Heart right ventricle (tissue), 16 donors: ENCODE measurements at regions not wholly inside any gene's neighbourhood (a gene's known extent, or its start where the extent isn't known, plus 50 kb on each side); places are given as distances from the start of the nearest gene placed in this dataset.
"Not testable (repeated sequence)": the region's sequence is repeated elsewhere in the genome, so short reads cannot be mapped to it uniquely, and the experiment has no call there.

Experiments
- ATAC-seq, 8 donors: fragments of 200-7000 bp; cut with Tn5 transposase; one replicate each; pipeline ENCODE4 v1.9.1; 2020; ENCODE audit warnings: mild to moderate bottlenecking in 8 of 8, moderate library complexity in 8 of 8, moderate number of reproducible peaks in 1 of 8
- DNase-seq, 2 donors: peaks; one replicate each; pipeline ENCODE4 v3.0.0-alpha.2; 2020
- H3K27ac ChIP-seq, 10 donors: fragments of 200-600 bp; sonication (generic) in 2 of 10; one replicate each; pipeline versions ENCODE4 v1.5.0 to v1.8.0; 2020 to 2022; ENCODE audit warnings: mild to moderate bottlenecking in 3 of 10
- H3K27me3 ChIP-seq, 7 donors: fragments of 200-600 bp; one replicate each; pipeline ENCODE4 v1.8.0; 2021 to 2022; ENCODE audit warnings: mild to moderate bottlenecking in 2 of 7
- H3K36me3 ChIP-seq, 9 donors: fragments of 200-600 bp; sonication (generic) in 1 of 9; one replicate each; pipeline versions ENCODE4 v1.5.0 to v1.8.0; 2020 to 2022; ENCODE audit warnings: mild to moderate bottlenecking in 2 of 9
- H3K4me1 ChIP-seq, 9 donors: fragments of 200-600 bp; sonication (generic) in 1 of 9; one replicate each; pipeline versions ENCODE4 v1.5.0 to v1.8.0; 2020 to 2022; ENCODE audit warnings: mild to moderate bottlenecking in 4 of 9
- H3K4me3 ChIP-seq, 10 donors: fragments of 200-600 bp; sonication (generic) in 2 of 10; one replicate each; pipeline versions ENCODE4 v1.5.0 to v1.8.0; 2020 to 2022; ENCODE audit warnings: mild to moderate bottlenecking in 7 of 10, moderate library complexity in 2 of 10
- H3K9me3 ChIP-seq, 11 donors: fragments of 200-600 bp in 10 of 11; sonication (generic) in 2 of 11; one replicate each; pipeline versions ENCODE4 v1.5.0 to v1.8.0; 2013 to 2022; ENCODE audit warnings: mild to moderate bottlenecking in 2 of 11, control low read depth in 1 of 11, moderate library complexity in 1 of 11
- WGBS, 2 donors: extraction: QIAGEN DNeasy Blood & Tissue Kit; methylation state at CpG; one replicate each; pipeline ENCODE4 v1.1.7; 2013; ENCODE audit warnings: inconsistent platforms in 1 of 2; 5-methylcytosine and 5-hydroxymethylcytosine counted together
- intact Hi-C, 10 donors: fragments of 100-400 bp; cut with DNase I; formaldehyde crosslinking; loops; one replicate each; pipeline versions ENCODE4 v1.11.1 to v1.14.2; 2022
- TF ChIP-seq, protein P1 (sequence below), 9 donors: fragments of 200-600 bp; sonication (generic) in 2 of 9; IDR thresholded peaks; one replicate each; pipeline versions ENCODE4 v1.5.0 to v1.8.0; 2021 to 2022; ENCODE audit warnings: antibody characterized with exemption in 9 of 9, mild to moderate bottlenecking in 5 of 9, moderate library complexity in 1 of 9
- donor health status: Arrhythmogenic right ventricular cardiomyopathy.
- donor health status: ischemic (EF 13 %, LVEDD 7.1; RV severe dilation, severe dysfunction).
- donor health status: healthy with polysubstance abuse.
- donor health status: DM: no; HTN: yes; CAD: no.
- donor health status: DM: no; HTN: no; CAD: no.
- donor health status: ischemic (EF 25% LVEDD 6.9; RV normal size, moderate dysfunction).
- donor health status: ischemic (EF 25% LVEDD 5.7; RV mildly dilated, moderate dysfunction).
- donor health status: healthy.
- donor health status: DM: yes; HTN: yes; CAD: no.
- donor health status: Ischemic cardiomyopathy.
- donor health status: ischemic (EF 35%, LVEDD 5.7; RV mildly dilated, moderate dysfunction).
- donor health status: nonischemic (EF 11% LVEDD 7.7; RV severe dilation, severe dysfunction).
- donor health status: DM: yes; HTN: yes; CAD: no.
- donor health status: PGD.
- donor health status: ischemic (EF 29% LVEDD 5.4; RV normal size, mild dysfunction).
- donor health status: nonischemic (EF 23%, LVEDD 6.1; RV moderate dilation, normal function).

DNA sequence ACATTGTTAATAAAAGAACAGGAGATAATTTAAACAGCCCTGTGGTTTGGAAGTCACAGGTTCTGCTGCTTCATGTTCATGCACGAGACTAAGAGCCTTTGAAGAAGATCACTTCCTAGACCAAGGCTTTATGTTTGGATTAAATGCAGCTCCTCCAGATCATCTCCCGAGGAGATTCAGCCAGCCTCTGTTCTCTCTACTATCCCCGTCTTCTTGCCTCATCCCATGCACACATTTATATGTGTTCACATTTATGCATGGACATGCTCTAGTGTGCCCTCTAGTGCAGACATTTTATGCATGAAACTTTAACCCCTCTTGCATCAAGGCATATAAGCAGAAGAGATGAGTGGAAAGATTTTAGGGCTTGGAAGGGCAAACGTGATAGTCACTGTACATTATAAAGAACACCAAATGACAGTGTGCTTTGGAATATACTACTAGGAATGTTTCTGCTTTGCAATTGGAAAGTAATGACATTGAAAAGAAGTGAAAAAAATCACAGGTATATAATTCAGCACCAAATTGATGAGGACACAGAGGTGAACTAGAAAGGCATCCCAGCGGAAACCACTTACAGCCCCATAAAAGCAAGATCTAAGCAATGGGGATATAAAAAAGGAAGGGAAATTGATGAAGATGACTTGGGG lies 271.5 kb upstream of the PLGLB2 start:
- H3K27ac ChIP-seq, H3K36me3 ChIP-seq, DNase-seq, H3K4me3 ChIP-seq, intact Hi-C loops, H3K27me3 ChIP-seq, H3K9me3 ChIP-seq: not testable (repeated sequence)
- ATAC-seq = peak in 7 of 8 donors; percentile 28 to 64 (median 53)
- 59 to 69% methylated on average over 4 to 5 of the region's 5 CpGs for WGBS, 2 donors
- TF ChIP-seq, protein P1, sequence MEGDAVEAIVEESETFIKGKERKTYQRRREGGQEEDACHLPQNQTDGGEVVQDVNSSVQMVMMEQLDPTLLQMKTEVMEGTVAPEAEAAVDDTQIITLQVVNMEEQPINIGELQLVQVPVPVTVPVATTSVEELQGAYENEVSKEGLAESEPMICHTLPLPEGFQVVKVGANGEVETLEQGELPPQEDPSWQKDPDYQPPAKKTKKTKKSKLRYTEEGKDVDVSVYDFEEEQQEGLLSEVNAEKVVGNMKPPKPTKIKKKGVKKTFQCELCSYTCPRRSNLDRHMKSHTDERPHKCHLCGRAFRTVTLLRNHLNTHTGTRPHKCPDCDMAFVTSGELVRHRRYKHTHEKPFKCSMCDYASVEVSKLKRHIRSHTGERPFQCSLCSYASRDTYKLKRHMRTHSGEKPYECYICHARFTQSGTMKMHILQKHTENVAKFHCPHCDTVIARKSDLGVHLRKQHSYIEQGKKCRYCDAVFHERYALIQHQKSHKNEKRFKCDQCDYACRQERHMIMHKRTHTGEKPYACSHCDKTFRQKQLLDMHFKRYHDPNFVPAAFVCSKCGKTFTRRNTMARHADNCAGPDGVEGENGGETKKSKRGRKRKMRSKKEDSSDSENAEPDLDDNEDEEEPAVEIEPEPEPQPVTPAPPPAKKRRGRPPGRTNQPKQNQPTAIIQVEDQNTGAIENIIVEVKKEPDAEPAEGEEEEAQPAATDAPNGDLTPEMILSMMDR (IDR thresholded peaks at IDR 0.05) = peak in 4 of 9 donors; percentile 12 to 34 (median 21)
- H3K4me1 ChIP-seq = peaks cover 0 to 26% (median 3%) of the 10 kb centered on the region in 9 donors

DNA sequence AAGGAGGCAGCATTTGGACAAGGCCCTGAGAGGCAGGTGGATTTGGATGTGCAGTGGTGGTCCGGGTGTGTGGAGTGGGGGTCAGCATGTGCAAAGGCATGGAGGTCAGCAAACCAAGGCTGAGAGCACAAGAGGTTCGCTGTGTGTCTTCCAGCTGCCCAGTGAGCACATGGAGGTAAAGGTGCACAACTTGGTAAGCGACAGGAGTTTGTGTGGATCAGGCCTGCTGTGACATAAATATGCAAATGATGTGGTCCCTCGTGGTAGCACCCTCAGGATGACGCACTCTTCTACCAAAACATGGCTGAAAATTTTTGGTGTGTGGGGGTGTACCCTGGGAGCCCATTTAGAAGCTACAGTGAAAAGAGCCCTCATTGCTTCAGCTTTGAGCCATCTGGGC lies 271.0 kb upstream of the PLGLB2 start:
- Histone ChIP-seq H3K27ac (peak overlapping the region in 6 of 10 donors; percentile 48 to 77 (median 66)), H3K4me1 (peaks cover 0 to 26% (median 3%) of the 10 kb centered on the region in 9 donors), H3K4me3 (peak overlapping the region in 1 of 10 donors; percentile 27)
- intact Hi-C loops, H3K27me3 ChIP-seq, DNase-seq, H3K9me3 ChIP-seq, H3K36me3 ChIP-seq: not testable (repeated sequence)
- ATAC-seq = peak in 3 of 8 donors; percentile 7 to 13 (median 9)
- WGBS, 2 donors = 92 to 95% methylated on average over 5 of the region's 5 CpGs

DNA sequence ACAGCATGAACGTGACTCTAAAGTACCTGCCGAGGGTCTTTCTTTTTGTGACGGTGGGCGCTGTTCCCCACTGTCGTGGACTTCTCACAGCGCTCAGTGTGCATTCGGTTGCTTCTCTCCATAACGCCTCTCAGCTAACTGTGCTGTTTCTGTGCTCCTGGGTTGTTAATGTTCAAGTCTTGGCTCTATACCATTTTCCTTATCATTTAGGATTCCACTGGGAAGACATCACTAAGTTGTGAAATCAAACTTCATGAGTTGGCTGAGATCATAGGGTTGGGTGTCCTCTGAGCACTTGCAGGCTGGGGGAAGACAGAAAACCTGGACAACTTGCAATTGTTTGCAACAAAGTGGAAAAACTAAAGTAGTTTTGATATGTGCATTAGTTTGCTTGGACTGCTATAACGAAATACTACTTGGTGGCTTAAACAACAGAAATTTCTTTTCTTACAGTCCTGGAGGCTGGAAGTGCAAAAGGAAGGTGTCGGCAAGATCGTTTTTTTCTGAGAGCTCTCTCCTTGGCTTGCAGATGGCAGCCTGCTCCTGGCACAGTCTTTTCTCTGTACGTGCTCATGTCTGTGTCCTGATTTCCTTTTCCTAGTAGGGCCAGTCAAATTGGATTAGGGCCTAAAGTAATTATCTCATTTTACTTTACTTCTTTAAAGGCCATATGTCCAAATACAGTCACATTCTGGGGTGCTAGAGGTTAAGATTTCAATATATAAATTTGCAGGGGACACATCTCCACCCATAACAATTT lies 270.0 kb upstream of the PLGLB2 start:
- DNase-seq, intact Hi-C loops: not testable (repeated sequence)
- 46 to 61% methylated on average over 9 to 10 of the region's 12 CpGs for WGBS, 2 donors

DNA sequence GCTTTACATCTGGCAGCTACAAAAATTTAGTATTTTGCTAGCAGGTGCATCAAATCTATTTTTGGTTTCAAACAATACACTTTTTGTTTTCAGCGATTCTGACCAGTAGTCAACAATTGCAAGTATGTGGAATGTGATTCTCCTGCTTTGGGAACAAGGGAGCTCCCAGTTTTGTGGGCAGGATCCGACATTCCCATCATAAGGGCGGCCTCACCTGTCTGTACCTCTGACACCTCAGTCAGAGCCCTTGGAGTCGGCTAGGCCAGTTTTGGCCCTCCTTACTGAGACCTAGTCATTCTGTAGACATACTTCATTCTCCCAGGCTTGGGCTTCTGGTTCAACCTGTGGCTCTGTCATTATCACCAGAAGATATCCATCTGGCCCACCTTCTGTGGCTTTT lies 269.0 kb upstream of the PLGLB2 start:
- H3K9me3 ChIP-seq, H3K4me3 ChIP-seq, DNase-seq, intact Hi-C loops, H3K36me3 ChIP-seq, ATAC-seq, H3K27me3 ChIP-seq: not testable (repeated sequence)
- Histone ChIP-seq H3K27ac (peak overlapping the region in 1 of 10 donors; percentile 61), H3K4me1 (peaks cover 0 to 31% (median 8%) of the 10 kb centered on the region in 9 donors)
- WGBS, 2 donors = 88 to 100% methylated on average over 3 to 4 of the region's 4 CpGs

More for the DNA sequence above, 270.0 kb upstream of the PLGLB2 start:
- peaks cover 0 to 30% (median 3%) of the 10 kb centered on the region in 9 donors for H3K4me1 ChIP-seq
- peak; percentile 76 to 90 (median 86) for ATAC-seq
- not testable (repeated sequence) for H3K27me3 ChIP-seq, H3K36me3 ChIP-seq, H3K9me3 ChIP-seq
- peak overlapping the region in 7 of 10 donors; percentile 45 to 77 (median 65) for H3K27ac ChIP-seq
- peak overlapping the region in 3 of 10 donors; percentile 24 to 27 (median 27) for H3K4me3 ChIP-seq

DNA sequence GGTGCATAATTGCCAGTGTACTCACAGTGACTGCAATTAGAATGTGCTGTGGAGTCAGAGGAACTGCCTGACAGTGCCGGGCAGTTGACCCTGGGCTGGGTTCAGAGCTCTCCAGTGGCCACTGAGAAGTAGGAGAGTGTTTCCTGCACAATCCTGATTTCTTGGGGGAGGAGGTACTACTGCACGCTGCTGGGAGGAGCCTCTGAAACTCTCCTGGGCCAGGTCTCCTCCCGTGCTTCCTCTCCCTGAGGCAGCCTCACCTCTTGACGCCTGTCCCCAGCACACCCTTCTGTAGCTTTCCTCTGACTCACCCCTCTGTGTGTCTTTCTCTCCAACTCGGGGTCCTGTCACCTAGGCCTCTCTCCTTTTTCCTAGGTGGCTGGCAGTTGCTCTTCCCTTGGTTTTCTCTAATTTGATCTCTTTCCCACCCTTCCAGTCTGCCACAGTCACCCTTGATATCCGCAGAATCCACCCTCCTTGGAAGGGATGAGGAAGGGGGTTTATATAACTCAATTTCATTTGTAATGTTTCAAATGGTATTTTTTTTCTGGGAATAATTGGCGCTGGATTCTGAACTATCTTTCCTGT lies 264.7 kb upstream of the PLGLB2 start:
- DNase-seq, intact Hi-C loops, H3K4me3 ChIP-seq, H3K36me3 ChIP-seq, H3K27me3 ChIP-seq, H3K9me3 ChIP-seq: not testable (repeated sequence)
- WGBS, 2 donors = 66 to 92% methylated on average over 3 to 7 of the region's 7 CpGs
- H3K4me1 ChIP-seq = peaks cover 0 to 32% (median 12%) of the 10 kb centered on the region in 9 donors
- peak overlapping the region in 1 of 10 donors; percentile 36 for H3K27ac ChIP-seq
- peak in 2 of 8 donors; percentile 8 to 23 for ATAC-seq

DNA sequence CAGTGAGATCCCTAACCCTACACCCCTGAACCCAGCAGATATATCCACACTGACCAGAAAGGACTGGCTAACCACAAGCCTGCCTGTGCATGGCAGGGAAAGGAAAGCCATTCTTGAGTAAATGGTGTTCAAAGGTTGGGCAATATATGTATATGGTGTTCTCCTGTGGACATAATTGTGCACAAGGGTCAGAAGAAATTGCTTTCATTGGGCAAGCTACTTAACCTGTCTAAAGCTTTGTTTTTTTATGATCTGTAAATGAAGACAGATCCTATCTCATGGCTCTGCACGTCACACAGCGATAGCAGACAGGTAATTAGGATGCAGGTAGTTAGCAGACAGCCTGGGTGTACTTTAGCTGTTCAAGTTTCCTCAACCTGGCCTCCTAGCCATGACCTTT lies 263.5 kb upstream of the PLGLB2 start:
- WGBS, 2 donors = 100% methylated on average over 2 of the region's 2 CpGs
- intact Hi-C loops, ATAC-seq: not testable (repeated sequence)

DNA sequence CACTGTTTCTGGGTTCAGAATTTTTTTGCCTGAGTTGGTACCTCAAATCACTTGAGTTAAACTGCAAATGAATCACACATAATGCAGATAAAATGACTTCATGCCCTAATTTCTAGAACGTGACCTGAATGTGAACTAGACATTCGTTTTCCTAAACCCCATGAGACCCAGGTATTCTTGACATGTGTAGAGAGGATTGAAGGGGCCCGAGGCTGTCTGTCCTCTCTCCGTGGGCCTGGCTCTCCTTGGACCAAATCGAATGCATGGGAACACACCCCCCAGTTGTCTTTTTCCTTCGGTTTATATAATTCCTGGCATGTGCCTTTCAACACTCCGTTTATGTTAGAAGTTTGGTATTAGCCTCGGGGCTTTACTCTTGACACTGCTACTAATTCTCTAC lies 262.4 kb upstream of the PLGLB2 start:
- H3K4me3 ChIP-seq = peak overlapping the region in 2 of 10 donors; percentile 11 to 24
- H3K27ac ChIP-seq = peak overlapping the region in 2 of 10 donors; percentile 31 to 47
- peak in 2 of 8 donors; percentile 8 to 39 for ATAC-seq
- H3K9me3 ChIP-seq, H3K27me3 ChIP-seq, DNase-seq, intact Hi-C loops, H3K36me3 ChIP-seq: not testable (repeated sequence)
- peaks cover 0 to 26% (median 12%) of the 10 kb centered on the region in 9 donors for H3K4me1 ChIP-seq
- WGBS, 2 donors = 27 to 36% methylated on average over 6 of the region's 8 CpGs

More for the DNA sequence above, 263.5 kb upstream of the PLGLB2 start:
- not testable (repeated sequence) for H3K9me3 ChIP-seq, DNase-seq, H3K4me3 ChIP-seq, H3K36me3 ChIP-seq, H3K27me3 ChIP-seq, H3K27ac ChIP-seq
- peaks cover 0 to 26% (median 12%) of the 10 kb centered on the region in 9 donors for H3K4me1 ChIP-seq

DNA sequence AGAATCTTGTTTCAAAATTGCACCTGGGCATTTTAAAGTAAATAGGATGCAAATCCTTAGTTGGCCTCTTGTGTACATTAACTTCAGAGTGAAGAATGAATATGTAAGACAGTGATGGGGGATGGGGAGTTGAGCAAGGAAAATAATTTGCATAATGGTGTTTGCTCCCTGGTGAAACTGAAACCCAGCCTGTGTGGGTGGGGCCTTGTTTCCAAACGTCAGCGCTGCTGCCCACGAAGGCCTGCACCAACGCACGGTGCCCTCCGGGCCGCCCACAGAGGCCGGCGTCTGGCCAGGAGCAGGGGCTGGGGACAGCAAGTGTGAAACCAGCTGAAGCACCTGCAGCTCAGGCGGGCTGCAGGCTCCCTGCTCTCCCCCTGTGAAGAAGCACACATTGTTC lies 262.0 kb upstream of the PLGLB2 start:
- H3K4me1 ChIP-seq = peaks cover 0 to 26% (median 12%) of the 10 kb centered on the region in 9 donors
- intact Hi-C loops, H3K36me3 ChIP-seq, DNase-seq, H3K9me3 ChIP-seq, H3K27me3 ChIP-seq: not testable (repeated sequence)
- peak overlapping the region in 2 of 10 donors; percentile 15 to 24 for H3K4me3 ChIP-seq
- no CpG with 5 or more reads among the region's 10 CpGs for WGBS, 2 donors
- peak overlapping the region in 4 of 10 donors; percentile 25 to 80 (median 32) for H3K27ac ChIP-seq
- peak; percentile 84 to 95 (median 92) for ATAC-seq

DNA sequence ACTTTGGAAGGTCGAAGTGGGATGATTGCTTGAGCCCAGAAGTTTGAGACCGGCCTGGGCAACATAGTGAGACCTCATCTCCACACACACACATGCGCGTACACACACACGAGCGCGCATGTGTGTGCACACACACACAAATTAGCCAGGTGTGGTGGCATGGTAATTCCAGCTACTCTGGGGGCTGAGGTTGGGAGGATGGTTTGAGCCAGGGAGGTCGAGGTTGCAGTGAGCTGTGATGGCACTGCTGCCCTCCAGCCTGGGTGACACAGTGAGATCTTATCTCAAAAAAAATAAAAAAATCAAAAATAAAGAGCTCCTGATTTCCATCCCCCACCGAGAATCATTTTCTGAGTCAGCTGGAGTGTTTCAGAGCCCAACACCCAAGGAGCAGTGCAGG lies 261.5 kb upstream of the PLGLB2 start:
- Histone ChIP-seq H3K27ac (peak overlapping the region in 4 of 10 donors; percentile 25 to 80 (median 32)), H3K4me1 (peaks cover 0 to 26% (median 12%) of the 10 kb centered on the region in 9 donors), H3K4me3 (peak overlapping the region in 2 of 10 donors; percentile 15 to 17)
- intact Hi-C loops, H3K27me3 ChIP-seq, H3K36me3 ChIP-seq, DNase-seq, H3K9me3 ChIP-seq: not testable (repeated sequence)
- peak in 5 of 8 donors; percentile 3 to 29 (median 20) for ATAC-seq
- WGBS, 2 donors = 82 to 94% methylated on average over 7 to 8 of the region's 9 CpGs
